ENCODE measurements at regions not wholly inside any gene's neighbourhood (a gene's known extent, or its start where the extent isn't known, plus 50 kb on each side); places are given as distances from the start of the nearest gene placed in this dataset.

DNA sequence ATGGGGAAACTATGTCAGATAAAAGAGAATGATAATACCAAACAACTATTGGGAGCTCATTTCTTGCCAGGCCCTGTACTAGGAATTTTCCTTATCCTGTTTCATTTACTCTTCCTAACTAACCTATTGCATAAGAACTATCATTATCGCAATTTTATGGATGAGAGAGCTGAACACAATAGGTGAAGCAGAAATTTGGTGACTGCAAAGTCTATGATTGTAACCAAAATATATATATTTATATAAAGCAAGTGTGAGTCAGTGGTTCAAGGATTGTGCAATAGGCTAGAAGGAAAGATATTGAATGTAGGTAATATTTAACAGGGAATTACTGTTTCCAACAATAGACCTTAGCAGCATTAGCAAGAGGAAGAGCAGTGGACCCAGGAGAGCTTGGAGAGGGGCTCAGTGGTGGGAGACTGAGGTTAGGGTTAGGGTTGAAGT, 181.1 kb upstream of the TENT5A start:
- no peak for TF ChIP-seq TCF12 (IDR thresholded peaks at IDR 0.05; ENCODE audit: low read depth)
- no peak for TF ChIP-seq EP300 (IDR thresholded peaks at IDR 0.05; ENCODE audit: borderline replicate concordance)
- no peak for TF ChIP-seq NFIC (IDR thresholded peaks at IDR 0.05)
- TF ChIP-seq TAF1 (IDR thresholded peaks at IDR 0.05; ENCODE audit: low read depth): no peak
- TF ChIP-seq, protein P1, sequence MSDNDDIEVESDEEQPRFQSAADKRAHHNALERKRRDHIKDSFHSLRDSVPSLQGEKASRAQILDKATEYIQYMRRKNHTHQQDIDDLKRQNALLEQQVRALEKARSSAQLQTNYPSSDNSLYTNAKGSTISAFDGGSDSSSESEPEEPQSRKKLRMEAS (IDR thresholded peaks at IDR 0.05): no peak
- no peak for TF ChIP-seq RAD21 (IDR thresholded peaks at IDR 0.05; ENCODE audit: low read depth)
- TF ChIP-seq YY1 (IDR thresholded peaks at IDR 0.05; ENCODE audit: low read depth): no peak
- no peak for TF ChIP-seq CREB1 (IDR thresholded peaks at IDR 0.05; ENCODE audit: low read depth)
